ENCODE measurements at regions not wholly inside any gene's neighbourhood (a gene's known extent, or its start where the extent isn't known, plus 50 kb on each side); places are given as distances from the start of the nearest gene placed in this dataset.

DNA sequence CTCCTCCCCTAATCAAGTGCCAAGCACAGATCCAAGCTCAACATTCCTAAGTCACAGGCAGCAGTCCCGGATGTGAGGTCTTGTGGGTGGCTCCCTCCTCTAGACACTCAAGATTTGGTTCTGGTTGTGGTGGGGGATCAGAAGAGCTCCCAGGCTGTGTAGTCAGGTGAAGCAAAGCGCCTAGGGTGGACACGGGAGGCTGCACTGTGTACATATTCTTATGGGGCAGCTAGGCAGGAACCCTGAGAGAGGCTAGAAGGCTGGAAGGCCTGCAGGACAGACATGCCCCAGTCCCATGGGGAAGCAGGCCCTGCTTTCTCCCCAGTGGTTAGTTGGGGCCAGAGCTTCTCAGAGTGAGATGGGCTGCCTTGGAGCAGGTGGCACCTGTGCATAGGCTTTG lies 118.9 kb downstream of the DDX3Y start:
- DNase-seq (ENCODE audit: low spot score), result no peak
- Histone ChIP-seq H3K4me3 (ENCODE audit: low read depth, low read length, poor library complexity, severe bottlenecking) (no peak overlapping the region), H4K20me1 (ENCODE audit: insufficient read depth, low read length) (no peaks in the 10 kb centered on the region), H3K9me3 (ENCODE audit: low read length) (no peaks in the 10 kb centered on the region), H2AFZ (ENCODE audit: low read length) (no peak overlapping the region), H3K36me3 (ENCODE audit: insufficient read depth, low read length) (no peaks in the 10 kb centered on the region), H3K4me1 (ENCODE audit: insufficient read depth, low read length, poor library complexity, severe bottlenecking) (no peaks in the 10 kb centered on the region), H3K9me2 (ENCODE audit: insufficient read depth, low read length) (no peaks in the 10 kb centered on the region), H3K4me2 (ENCODE audit: low read length) (no peak overlapping the region), H3K79me2 (ENCODE audit: insufficient read depth, low read depth, low read length) (no peaks in the 10 kb centered on the region), H3K27ac (ENCODE audit: low read depth, low read length, poor library complexity, severe bottlenecking) (no peak overlapping the region)
- TF ChIP-seq EZH2phosphoT487 (IDR thresholded peaks at IDR 0.05; ENCODE audit: borderline replicate concordance, low read depth, low read length), result no peak
- TF ChIP-seq, protein P1, sequence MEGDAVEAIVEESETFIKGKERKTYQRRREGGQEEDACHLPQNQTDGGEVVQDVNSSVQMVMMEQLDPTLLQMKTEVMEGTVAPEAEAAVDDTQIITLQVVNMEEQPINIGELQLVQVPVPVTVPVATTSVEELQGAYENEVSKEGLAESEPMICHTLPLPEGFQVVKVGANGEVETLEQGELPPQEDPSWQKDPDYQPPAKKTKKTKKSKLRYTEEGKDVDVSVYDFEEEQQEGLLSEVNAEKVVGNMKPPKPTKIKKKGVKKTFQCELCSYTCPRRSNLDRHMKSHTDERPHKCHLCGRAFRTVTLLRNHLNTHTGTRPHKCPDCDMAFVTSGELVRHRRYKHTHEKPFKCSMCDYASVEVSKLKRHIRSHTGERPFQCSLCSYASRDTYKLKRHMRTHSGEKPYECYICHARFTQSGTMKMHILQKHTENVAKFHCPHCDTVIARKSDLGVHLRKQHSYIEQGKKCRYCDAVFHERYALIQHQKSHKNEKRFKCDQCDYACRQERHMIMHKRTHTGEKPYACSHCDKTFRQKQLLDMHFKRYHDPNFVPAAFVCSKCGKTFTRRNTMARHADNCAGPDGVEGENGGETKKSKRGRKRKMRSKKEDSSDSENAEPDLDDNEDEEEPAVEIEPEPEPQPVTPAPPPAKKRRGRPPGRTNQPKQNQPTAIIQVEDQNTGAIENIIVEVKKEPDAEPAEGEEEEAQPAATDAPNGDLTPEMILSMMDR (conservative IDR thresholded peaks at IDR 0.05; ENCODE audit: low read length), result no peak
- no TSS peak for BruUV-seq (replicated peaks)
- intact Hi-C loops (cut with micrococcal nuclease; ENCODE audit: unreplicated experiment), result no loop called here
- ChIA-PET POLR2A (no interaction called here), CTCF (ENCODE audit: unreplicated experiment) (no interaction called here)

DNA sequence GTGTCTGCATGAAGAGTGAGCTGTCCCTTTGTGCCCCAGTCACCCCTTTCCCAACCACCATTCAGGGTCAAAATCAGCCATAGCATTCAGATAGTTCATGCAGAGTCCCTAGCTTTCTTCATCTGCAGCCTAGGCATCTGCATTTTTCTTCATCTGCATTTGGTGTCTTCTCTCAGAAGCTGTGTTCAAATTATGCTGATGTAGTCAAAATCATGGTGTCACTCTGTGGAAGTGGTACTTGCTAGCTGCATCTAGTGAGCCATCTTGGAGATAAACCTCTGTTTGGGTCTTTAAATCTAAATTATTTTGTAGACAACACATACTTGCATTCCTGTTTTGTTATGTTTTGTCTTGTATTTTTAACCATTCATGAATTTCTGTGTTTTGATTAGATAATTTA lies 119.8 kb downstream of the DDX3Y start:
- Histone ChIP-seq H3K9me2 (ENCODE audit: insufficient read depth, low read length) (no peaks in the 10 kb centered on the region), H3K79me2 (ENCODE audit: insufficient read depth, low read depth, low read length) (no peaks in the 10 kb centered on the region), H2AFZ (ENCODE audit: low read length) (no peak overlapping the region), H3K4me1 (ENCODE audit: insufficient read depth, low read length, poor library complexity, severe bottlenecking) (no peaks in the 10 kb centered on the region), H3K4me3 (ENCODE audit: low read depth, low read length, poor library complexity, severe bottlenecking) (no peak overlapping the region), H3K9me3 (ENCODE audit: low read length) (no peaks in the 10 kb centered on the region), H3K27ac (ENCODE audit: low read depth, low read length, poor library complexity, severe bottlenecking) (no peak overlapping the region), H3K4me2 (ENCODE audit: low read length) (no peak overlapping the region), H3K36me3 (ENCODE audit: insufficient read depth, low read length) (no peaks in the 10 kb centered on the region), H4K20me1 (ENCODE audit: insufficient read depth, low read length) (no peaks in the 10 kb centered on the region)
- ChIA-PET CTCF (ENCODE audit: unreplicated experiment) (no interaction called here), POLR2A (no interaction called here)
- BruUV-seq (replicated peaks), result no TSS peak
- no peak for DNase-seq (ENCODE audit: low spot score)
- intact Hi-C loops (cut with micrococcal nuclease; ENCODE audit: unreplicated experiment), result no loop called here
- no peak for TF ChIP-seq EZH2phosphoT487 (IDR thresholded peaks at IDR 0.05; ENCODE audit: borderline replicate concordance, low read depth, low read length)
- TF ChIP-seq, protein P1 (conservative IDR thresholded peaks at IDR 0.05; ENCODE audit: low read length), result no peak

DNA sequence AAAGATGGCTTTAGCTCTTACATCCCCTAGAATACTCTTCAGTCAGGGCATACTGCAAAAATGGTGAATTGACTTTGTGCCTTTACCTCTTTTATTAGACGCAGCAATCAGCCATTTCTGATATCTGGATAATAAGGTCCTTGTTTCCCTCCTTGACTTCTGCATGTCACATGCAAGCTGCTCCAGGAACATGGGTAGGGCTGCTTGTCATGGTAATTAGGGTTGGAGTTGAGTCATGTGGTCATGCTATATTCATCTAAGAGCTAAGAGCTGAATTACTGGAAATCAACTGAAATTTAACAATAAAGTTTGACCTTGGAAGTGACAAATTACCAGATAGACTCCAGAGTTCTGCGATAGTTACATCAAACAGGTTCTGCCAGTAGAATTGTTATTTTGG lies 122.2 kb downstream of the DDX3Y start:
- intact Hi-C loops (cut with micrococcal nuclease; ENCODE audit: unreplicated experiment), result no loop called here
- no peaks in the 10 kb centered on the region for H3K36me3 ChIP-seq (ENCODE audit: insufficient read depth, low read length)
- CTCF ChIA-PET (ENCODE audit: unreplicated experiment), result interaction anchor here (0.5 kb wide), 1 partner anchor 66 kb away, joined by 3 read pairs; no protein-coding TSS in a partner anchor
- DNase-seq (ENCODE audit: low spot score), result no peak
- H2AFZ ChIP-seq (ENCODE audit: low read length), result no peak overlapping the region
- no TSS peak for BruUV-seq (replicated peaks)
- H3K9me3 ChIP-seq (ENCODE audit: low read length), result no peaks in the 10 kb centered on the region
- TF ChIP-seq, protein P1 (conservative IDR thresholded peaks at IDR 0.05; ENCODE audit: low read length), result no peak
- TF ChIP-seq EZH2phosphoT487 (IDR thresholded peaks at IDR 0.05; ENCODE audit: borderline replicate concordance, low read depth, low read length), result no peak
- no peak overlapping the region for H3K27ac ChIP-seq (ENCODE audit: low read depth, low read length, poor library complexity, severe bottlenecking)
- H3K9me2 ChIP-seq (ENCODE audit: insufficient read depth, low read length), result no peaks in the 10 kb centered on the region
- H3K4me2 ChIP-seq (ENCODE audit: low read length), result no peak overlapping the region
- no peaks in the 10 kb centered on the region for H3K4me1 ChIP-seq (ENCODE audit: insufficient read depth, low read length, poor library complexity, severe bottlenecking)
- H3K4me3 ChIP-seq (ENCODE audit: low read depth, low read length, poor library complexity, severe bottlenecking), result no peak overlapping the region
- POLR2A ChIA-PET, result no interaction called here
- no peaks in the 10 kb centered on the region for H4K20me1 ChIP-seq (ENCODE audit: insufficient read depth, low read length)
- no peaks in the 10 kb centered on the region for H3K79me2 ChIP-seq (ENCODE audit: insufficient read depth, low read depth, low read length)

Data from OCI-LY7 (cell line).